H1 (cell line): ENCODE measurements at regions not wholly inside any gene's neighbourhood (a gene's known extent, or its start where the extent isn't known, plus 50 kb on each side); places are given as distances from the start of the nearest gene placed in this dataset.

Experiments
- RNF2 ChIP-seq: fragments of 200-900, 300-1000 bp; sonication (generic); IDR thresholded peaks from 2 replicates; pipeline ENCODE4 v1.7.1; 2016; ENCODE audit warnings: borderline replicate concordance, low read depth, mild to moderate bottlenecking, antibody characterized with exemption, low read length; ENCODE audit not compliant: poor library complexity, severe bottlenecking; ENCODE audit errors: missing control alignments

- no peak for TF ChIP-seq RNF2
These were observed 379.9 kb upstream of the LCORL start (continued) for GRCh38 chr4:18401425-18401824.
